T1000 (cell line): ENCODE measurements at regions not wholly inside any gene's neighbourhood (a gene's known extent, or its start where the extent isn't known, plus 50 kb on each side); places are given as distances from the start of the nearest gene placed in this dataset.

ENCODE experiments used
- DNase-seq: peaks from one replicate; lab custom pipeline; 2025; ENCODE audit warnings: mixed read lengths; lab: John Stamatoyannopoulos, UW

GRCh38 chr3:94179059-94179458 lies 116.2 kb downstream of the NSUN3 start:
- no peak for DNase-seq

DNA sequence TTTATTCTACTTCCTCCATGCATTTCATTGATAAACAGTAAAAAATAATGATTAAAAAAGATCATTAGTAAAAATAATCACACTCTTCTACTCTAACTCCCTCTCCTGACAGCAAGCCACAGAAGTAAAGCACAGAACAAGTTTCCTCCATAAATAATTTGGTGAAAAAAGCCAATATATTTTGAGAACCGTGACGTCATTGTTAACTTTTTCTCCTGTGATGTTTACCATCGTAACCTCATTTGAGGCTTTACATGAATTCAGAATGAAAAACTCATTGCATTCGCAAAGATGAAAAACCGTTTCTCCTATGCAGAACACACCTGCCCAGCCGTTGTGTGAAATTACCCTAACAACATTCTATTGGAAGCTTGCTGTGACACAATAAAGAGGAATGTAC lies 120.7 kb downstream of the NSUN3 start:
- DNase-seq = no peak

DNA sequence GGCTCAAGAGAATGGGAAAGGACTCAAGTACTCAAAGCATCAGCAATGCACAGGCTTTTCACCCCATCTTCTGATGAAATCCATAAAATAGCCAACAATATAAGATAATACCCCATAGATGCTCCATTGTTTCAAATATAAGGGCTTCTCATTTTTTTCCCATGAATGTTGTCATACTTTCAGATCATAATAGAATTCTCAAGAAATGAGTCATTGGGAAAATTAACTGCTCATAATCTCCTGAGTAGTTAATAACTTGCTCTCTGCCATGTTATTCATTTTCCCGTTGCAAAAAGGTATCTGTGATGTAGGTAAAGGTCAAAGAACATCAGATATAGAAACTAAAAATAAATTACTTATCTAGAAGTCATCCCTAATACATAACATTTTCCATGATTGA lies 121.9 kb downstream of the NSUN3 start:
- DNase-seq = no peak

DNA sequence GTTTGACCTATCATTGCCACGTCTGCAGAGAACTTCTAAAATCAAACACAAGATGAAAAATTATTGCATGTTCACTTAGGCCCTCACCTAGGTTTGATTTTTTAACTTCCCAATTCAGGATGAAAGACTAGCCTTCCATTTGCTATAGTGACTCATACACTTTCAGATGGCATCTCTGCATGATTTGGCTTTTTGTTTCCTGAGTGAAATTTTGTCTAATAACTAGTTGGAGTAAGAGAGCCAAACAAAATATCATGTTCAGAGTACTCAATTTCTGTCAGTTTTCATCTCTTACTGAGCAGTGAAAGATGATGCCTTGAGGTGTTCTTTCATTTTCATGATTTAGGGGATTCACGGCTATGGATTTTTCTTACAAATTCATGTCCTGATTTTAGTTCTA lies 122.9 kb downstream of the NSUN3 start:
- no peak for DNase-seq

GRCh38 chr3:94187697-94188096 lies 124.8 kb downstream of the NSUN3 start:
- no peak for DNase-seq

- DNase-seq = no peak
Measured at GRCh38 chr3:94195381-94195780, 132.5 kb downstream of the NSUN3 start.

- DNase-seq = no peak
Measured at GRCh38 chr3:94206291-94206690, 143.4 kb downstream of the NSUN3 start.

- no peak for DNase-seq
Measured at GRCh38 chr3:94210256-94210655, 147.4 kb downstream of the NSUN3 start.

DNA sequence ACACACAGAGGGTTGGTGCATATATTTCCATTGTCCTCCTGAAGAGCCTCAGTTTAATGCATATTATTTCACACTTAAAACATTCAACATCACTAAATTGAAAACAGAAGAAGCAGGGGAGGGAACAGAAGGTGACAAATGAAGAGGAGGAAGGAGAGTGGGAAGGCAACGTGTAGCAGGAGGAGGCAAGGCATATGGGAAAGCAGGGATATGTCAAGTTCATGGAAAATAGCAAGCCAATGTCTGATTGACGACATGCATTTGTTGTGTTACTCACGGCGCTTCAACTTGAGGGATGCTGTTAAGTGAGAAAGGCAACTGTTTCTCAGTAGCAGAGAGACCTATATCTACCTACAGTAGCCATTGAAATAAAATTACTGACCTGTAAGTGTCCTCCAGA lies 154.5 kb downstream of the NSUN3 start:
- no peak for DNase-seq

GRCh38 chr3:94220426-94220825 lies 157.6 kb downstream of the NSUN3 start:
- no peak for DNase-seq

GRCh38 chr3:94221829-94222228 lies 159.0 kb downstream of the NSUN3 start:
- DNase-seq = no peak

DNA sequence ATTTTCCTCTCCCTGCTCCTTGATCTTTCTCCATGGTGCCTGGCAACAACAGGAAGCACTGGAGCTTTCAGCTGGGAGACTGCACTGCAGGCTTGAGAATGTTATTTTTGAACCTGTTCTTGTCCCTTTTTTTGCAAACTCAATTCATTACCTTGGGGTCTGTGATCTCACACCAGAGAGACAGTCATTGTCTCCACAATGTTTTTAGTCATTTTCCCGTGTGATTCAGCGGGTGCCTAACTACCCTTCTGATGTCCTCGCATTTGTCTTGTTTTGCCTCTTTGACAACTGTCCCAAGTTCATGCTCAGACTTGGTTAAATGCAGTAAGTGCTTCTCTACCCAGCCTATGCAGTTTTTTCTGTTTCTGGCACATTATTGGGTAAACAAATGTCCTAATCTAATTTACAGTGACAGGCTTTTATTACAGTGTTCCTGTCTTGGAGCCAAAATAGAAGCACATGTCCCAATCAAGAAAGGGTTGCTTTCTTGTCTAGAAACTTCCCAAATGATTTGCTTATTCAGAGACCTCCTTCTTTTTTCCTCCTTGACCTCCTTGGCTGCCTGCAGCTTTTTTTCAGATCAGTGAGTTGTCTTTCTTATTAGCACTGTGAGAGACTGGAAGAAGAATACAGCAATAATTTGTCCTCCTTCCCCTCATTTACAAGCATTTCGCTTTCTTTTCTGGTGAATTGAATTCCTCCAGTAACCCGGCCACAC lies 162.4 kb downstream of the NSUN3 start:
- no peak for DNase-seq

GRCh38 chr3:94226078-94226477 lies 163.2 kb downstream of the NSUN3 start:
- no peak for DNase-seq

DNA sequence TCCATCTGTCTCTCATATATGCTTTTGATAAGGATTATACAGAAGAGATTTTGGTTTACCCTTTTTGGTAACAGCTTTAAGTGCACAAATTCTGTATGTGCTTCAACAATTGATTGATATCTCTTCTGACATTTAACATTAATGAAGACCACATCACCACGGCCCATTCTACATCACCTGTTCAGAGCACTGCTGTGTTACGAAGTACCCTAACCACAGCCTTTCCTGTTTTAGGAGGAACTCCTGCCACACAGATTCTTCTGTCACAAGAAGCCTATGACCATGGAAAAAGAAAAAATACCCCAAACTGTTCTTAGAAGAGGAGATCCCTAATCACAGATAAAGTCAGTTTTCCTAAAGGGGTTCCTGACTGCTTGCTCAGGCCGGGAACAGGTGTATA lies 170.1 kb downstream of the NSUN3 start:
- DNase-seq = no peak

DNA sequence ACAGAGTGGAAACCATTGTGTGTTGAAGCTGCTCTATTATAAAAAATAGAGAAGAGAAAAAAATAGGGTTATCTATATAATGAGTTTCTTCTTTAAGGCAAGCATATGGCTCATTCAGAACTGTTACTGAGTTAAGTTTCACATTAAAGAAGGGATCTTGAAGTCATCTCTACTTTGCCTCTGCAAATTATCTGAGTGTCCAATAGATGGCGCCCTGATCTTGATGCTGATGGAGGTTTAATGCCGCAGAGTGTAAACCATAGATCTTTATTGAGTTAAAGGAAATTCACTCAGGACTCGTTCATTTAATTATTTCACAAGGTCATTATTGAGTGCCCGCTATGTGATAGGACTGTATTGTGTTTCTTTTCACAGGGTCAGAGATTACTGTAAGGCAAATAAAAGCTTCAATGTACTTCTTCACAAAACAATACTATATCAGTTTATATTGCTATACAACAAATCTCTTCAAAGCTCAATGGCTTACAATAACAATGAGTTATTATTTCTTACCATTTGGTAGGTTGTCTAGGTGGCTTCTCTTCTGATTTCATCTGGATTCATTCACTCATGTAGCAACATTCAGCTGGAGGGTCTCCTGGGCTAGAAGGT lies 171.4 kb downstream of the NSUN3 start:
- DNase-seq = no peak

- no peak for DNase-seq
Measured at GRCh38 chr3:94241986-94242385, 179.1 kb downstream of the NSUN3 start.

DNA sequence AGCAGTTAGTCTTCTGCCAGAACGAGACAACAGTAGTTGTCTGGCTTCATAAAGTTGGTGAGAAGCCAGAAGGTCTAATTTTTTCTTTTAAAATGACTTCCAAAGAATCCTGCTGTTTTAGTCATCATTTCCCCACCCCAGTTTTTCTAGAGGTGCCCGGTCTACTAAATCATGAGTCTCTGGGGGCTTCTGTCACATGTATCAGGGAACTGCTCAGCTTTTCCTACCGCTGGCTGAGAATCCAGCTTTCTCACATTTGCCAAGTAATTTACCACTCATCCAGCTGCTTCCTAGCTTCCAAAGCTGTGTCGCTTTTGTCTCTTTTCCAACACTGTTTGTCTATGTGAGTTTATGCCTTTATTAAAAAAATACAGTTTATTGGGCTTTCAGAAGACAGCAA lies 183.3 kb downstream of the NSUN3 start:
- DNase-seq = no peak

DNA sequence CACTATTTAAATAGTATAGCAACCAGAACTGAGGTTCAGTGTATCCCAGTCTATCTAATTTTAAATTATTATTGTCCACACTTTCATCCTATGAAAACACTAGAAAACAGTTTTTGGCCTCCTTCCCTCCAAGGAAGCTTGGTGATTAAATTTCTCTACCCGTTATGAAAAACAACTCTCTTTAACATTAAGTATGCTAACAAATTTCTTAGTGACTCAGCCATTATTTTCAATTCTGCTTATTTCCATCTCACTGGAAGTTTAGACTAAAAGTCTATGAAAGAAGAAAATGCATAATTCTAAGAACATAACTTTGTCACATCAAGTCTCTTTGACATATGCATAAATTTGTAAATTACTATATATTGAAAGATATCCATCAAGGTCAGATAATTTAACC lies 185.2 kb downstream of the NSUN3 start:
- DNase-seq = no peak

GRCh38 chr3:94249491-94250079 lies 186.7 kb downstream of the NSUN3 start:
- DNase-seq = peak; percentile 30

GRCh38 chr3:94251566-94251965 lies 188.7 kb downstream of the NSUN3 start:
- DNase-seq = no peak

GRCh38 chr3:94252316-94252715 lies 189.5 kb downstream of the NSUN3 start:
- DNase-seq = no peak

DNA sequence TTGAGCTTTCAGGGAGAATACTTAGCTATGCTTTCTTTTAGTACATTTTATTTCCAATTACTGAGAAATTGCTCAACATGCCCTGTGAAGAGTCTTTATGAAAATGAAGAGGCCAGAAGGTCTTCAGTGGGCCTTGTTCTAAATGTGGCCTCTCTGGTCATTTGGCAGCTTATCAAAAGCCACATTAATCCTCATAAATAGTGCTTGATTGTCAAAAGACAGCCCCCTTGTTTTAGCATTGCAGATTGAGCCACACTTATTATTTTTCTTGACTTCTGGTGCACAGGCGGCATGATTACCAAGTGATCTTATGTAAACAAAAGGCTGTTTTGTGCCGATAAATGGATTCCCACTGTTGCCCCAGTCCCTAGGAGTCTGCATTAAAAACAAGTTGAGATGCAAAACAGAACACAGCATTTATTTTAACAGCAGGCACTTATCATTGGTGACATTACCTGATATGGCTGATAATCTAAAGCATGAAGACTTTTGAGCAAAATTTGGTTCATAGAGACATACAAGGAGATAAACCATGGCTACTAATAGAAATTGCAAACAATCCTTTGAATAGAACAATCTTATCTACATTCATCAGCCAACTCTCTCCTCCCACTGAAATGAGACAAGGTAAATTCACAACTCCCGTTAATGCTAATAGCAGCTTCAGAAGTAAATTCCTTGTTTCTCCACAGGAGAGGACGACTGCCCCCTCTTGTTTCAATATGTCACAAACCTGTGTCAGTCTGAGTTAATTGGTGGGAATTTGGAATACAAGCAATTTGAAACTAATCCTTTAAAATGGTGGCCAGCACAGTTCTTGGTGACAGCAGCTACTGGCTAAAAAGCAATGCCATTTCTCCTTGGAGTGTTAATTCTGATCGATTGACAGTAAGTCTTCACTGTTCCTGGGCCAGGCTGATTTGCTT lies 194.3 kb downstream of the NSUN3 start:
- no peak for DNase-seq

- no peak for DNase-seq
Measured at GRCh38 chr3:94258851-94259250, 196.0 kb downstream of the NSUN3 start.
